HCT116 (cell line): ENCODE measurements at regions not wholly inside any gene's neighbourhood (a gene's known extent, or its start where the extent isn't known, plus 50 kb on each side); places are given as distances from the start of the nearest gene placed in this dataset.

ENCODE experiments used
- CBX3 ChIP-seq: IDR thresholded peaks from 2 replicates; pipeline ENCODE4 v1.6.1; 2012; ENCODE audit warnings: low read depth
- CTCF ChIP-seq, 3 experiments: fragments of 200-600 bp in 1 of 3; sonication (generic) in 1 of 3; IDR thresholded peaks in 2 of 3; conservative IDR thresholded peaks in 1 of 3; 2 replicates each; pipeline ENCODE4 v1.5.1; 2012 to 2017; ENCODE audit warnings: low read depth in 2 of 3, low read length in 2 of 3, antibody characterized with exemption in 1 of 3, borderline replicate concordance in 1 of 3, control low read depth in 1 of 3, mild to moderate bottlenecking in 1 of 3, mixed read lengths in 1 of 3, mixed run types in 1 of 3, moderate library complexity in 1 of 3; ENCODE audit not compliant: insufficient read depth in 1 of 3
- EZH2 ChIP-seq: fragments of 200-600 bp; sonication (generic); IDR thresholded peaks from 2 replicates; pipeline ENCODE4 v1.6.1; 2017; ENCODE audit warnings: antibody characterized with exemption, mixed run types
- MAX ChIP-seq: IDR thresholded peaks from 2 replicates; pipeline ENCODE4 v1.6.1; 2012
- POLR2A ChIP-seq: IDR thresholded peaks from 2 replicates; pipeline ENCODE4 v1.7.0; 2011; ENCODE audit warnings: borderline replicate concordance; ENCODE audit not compliant: insufficient read depth, insufficient read length; ENCODE audit errors: extremely low read depth
- YY1 ChIP-seq: IDR thresholded peaks from 2 replicates; pipeline ENCODE4 v1.6.1; 2011; ENCODE audit warnings: low read length, low read depth, moderate library complexity, mild to moderate bottlenecking; ENCODE audit not compliant: insufficient replicate concordance; ENCODE audit errors: extremely low read depth
- ZFX ChIP-seq: fragments of 450-650 bp; IDR thresholded peaks from 2 replicates; pipeline ENCODE4 v1.6.1; 2017

GRCh38 chr6:74756923-74757322 lies 448.9 kb downstream of the COL12A1 start:
- no peak for TF ChIP-seq CTCF (IDR thresholded peaks at IDR 0.05 in 2 of 3, conservative IDR thresholded peaks at IDR 0.05 in 1 of 3; ENCODE audit: borderline replicate concordance in 1 of 3, insufficient read depth in 1 of 3, low read depth in 2 of 3, low read length in 2 of 3)
- no peak for TF ChIP-seq MAX
- no peak for TF ChIP-seq POLR2A
- no peak for TF ChIP-seq EZH2
- no peak for TF ChIP-seq CBX3
- TF ChIP-seq ZFX: no peak
- no peak for TF ChIP-seq YY1
